BLaER1 treated with 17β-estradiol and CSF1 and Interleukin-3, amounts not matched to agents 10 nM and 100 nM (cell line): ENCODE measurements at regions not wholly inside any gene's neighbourhood (a gene's known extent, or its start where the extent isn't known, plus 50 kb on each side); places are given as distances from the start of the nearest gene placed in this dataset.
A peak's percentile ranks its signal among the peaks of the same experiment; 100 is the strongest.

Experiments
- H3K27ac ChIP-seq, 11 experiments: shearing (Covaris generic); formaldehyde crosslinking; 2 replicates each; pipeline ENCODE4 v1.8.1; 2022
- H3K27me3 ChIP-seq, 11 experiments: shearing (Covaris generic); formaldehyde crosslinking; 2 replicates each; pipeline ENCODE4 v1.8.1; 2022
- H3K36me3 ChIP-seq, 11 experiments: shearing (Covaris generic); formaldehyde crosslinking; 2 replicates each; pipeline ENCODE4 v1.8.1; 2022
- H3K4me1 ChIP-seq, 10 experiments: shearing (Covaris generic); formaldehyde crosslinking; 2 replicates each; pipeline ENCODE4 v1.8.1; 2022
- H3K4me2 ChIP-seq, 11 experiments: shearing (Covaris generic); formaldehyde crosslinking; 2 replicates each; pipeline ENCODE4 v1.8.1; 2022
- H3K4me3 ChIP-seq, 10 experiments: shearing (Covaris generic); formaldehyde crosslinking; 2 replicates each; pipeline ENCODE4 v1.8.1; 2022
- H3K9ac ChIP-seq, 11 experiments: shearing (Covaris generic); formaldehyde crosslinking; 2 replicates each; pipeline ENCODE4 v1.8.1; 2022
- H3K9me3 ChIP-seq, 11 experiments: shearing (Covaris generic); formaldehyde crosslinking; replicated peaks in 1 of 11; 2 replicates each; pipeline ENCODE4 v1.8.1; 2022
- H4K20me1 ChIP-seq, 11 experiments: shearing (Covaris generic); formaldehyde crosslinking; 2 replicates each; pipeline ENCODE4 v1.8.1; 2022
- Cebpa-rat ChIP-seq, 11 experiments: shearing (Covaris generic); IDR thresholded peaks; 2 replicates each; pipeline ENCODE4 v1.8.1; 2022

DNA sequence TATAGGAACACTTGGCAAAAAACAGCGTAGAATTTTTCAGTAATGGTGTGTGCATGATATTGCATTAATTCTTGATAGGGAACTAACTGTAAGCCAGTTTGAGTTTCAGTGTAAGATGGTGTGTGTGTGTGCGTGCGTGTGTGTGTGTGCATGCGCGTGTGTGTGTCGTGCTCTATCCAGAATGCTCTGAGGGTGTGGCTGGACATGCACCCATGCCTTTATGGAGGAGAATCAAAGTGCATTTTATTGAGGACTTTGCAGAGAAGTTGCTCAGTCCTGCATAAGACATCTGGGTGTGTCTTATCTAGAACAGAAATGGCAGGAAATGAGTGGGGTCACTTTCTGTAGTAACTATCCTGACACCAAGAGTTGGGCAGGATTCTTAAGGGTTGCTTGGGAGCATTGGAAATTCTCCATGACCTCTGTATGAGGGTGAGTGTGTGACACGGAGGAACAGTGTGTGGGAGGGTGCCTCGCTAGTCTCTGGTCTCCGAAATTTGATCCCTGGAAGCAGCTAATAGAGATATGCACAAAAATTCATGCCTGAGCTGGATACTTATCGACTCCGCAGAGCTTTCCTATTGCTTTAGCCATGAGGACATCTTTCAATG is 252.2 kb downstream of the TSHZ3 start:
- no peaks in the 10 kb centered on the region for H4K20me1 ChIP-seq
- H3K4me1 ChIP-seq: peaks cover 0 to 29% (median 3%) of the 10 kb centered on the region in 10 experiments; a peak in 10 of 20 replicates
- H3K27me3 ChIP-seq: no peaks in the 10 kb centered on the region
- no peak overlapping the region for H3K4me3 ChIP-seq
- H3K9ac ChIP-seq: no peak overlapping the region
- H3K9me3 ChIP-seq: no peaks in the 10 kb centered on the region
- no peak overlapping the region for H3K4me2 ChIP-seq
- H3K27ac ChIP-seq: no peak overlapping the region
- TF ChIP-seq Cebpa-rat (IDR thresholded peaks at IDR 0.05): no peak
- no peaks in the 10 kb centered on the region for H3K36me3 ChIP-seq

DNA sequence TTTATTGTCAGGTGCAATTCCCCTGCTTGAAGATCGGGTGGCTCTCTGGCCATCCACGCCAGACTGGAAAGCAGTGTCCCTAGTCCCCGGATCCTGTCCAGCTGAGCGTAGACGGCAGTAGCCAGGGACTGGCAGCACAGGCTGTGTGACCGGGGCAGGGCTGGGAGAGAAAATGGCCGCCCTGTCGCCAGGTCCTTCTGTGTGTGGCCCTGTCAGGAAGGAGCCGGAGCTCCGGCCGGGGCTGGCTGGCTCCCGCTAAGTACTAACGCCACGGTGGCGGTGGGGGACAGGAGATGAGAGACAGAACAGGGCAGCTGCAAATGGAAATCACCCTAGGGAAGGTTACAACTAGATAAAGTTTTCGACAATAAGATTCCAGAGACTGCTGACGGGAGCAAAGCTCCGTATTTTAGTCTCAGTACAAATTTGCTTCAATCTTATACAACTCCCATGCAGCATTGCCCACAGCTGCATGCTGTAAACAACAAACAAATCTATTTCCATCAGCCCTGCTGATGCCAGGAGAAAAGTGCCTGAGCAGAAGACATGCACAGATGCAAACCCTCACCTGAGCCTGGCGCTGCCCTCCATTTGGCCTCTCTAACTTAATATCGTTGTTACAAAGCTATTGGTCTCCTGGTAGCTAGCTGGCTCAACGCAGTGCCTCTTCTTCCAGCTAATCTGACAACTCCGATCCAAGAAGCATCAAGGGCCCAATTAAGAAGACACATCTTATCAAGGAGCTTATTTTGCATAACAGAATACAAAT is 253.0 kb downstream of the TSHZ3 start:
- Histone ChIP-seq H3K36me3 (no peaks in the 10 kb centered on the region), H3K4me1 (peaks cover 0 to 29% (median 5%) of the 10 kb centered on the region in 10 experiments; a peak in 9 of 20 replicates)
- TF ChIP-seq Cebpa-rat (IDR thresholded peaks at IDR 0.05): no peak

DNA sequence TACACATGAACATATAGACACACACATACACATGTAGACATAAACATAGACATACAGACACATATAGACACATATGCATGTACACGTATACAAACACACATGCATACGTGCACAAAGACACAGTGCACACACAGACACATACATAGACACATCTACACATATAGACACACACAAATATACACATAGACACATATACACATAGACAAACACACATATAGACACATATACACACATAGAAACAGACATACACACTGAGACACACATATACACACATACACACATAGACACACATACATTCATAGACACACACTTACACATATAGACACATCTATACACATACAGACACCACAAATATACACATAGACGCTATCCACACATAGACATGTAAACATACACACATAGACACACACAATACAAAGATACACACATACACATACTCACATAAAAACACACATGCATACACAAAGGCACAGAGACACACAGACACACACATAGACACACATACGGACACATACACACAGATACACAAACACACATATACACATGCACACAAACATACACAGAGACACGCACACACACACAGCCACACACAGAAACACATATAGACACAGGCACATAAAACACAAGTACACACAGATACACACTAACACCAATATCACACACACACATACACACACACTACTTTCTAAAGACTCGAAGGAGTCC is 254.0 kb downstream of the TSHZ3 start:
- Histone ChIP-seq H3K9ac (no peak overlapping the region), H3K36me3 (no peaks in the 10 kb centered on the region), H4K20me1 (no peaks in the 10 kb centered on the region), H3K4me2 (no peak overlapping the region), H3K27ac (no peak overlapping the region), H3K4me3 (no peak overlapping the region), H3K4me1 (peaks cover 0 to 32% (median 5%) of the 10 kb centered on the region in 10 experiments; a peak in 9 of 20 replicates), H3K9me3 (no peaks in the 10 kb centered on the region), H3K27me3 (no peaks in the 10 kb centered on the region)
- no peak for TF ChIP-seq Cebpa-rat (IDR thresholded peaks at IDR 0.05)

More for the DNA sequence above, 253.0 kb downstream of the TSHZ3 start:
- Histone ChIP-seq H3K27ac (no peak overlapping the region), H3K9ac (no peak overlapping the region), H3K4me2 (no peak overlapping the region), H3K9me3 (no peaks in the 10 kb centered on the region), H4K20me1 (no peaks in the 10 kb centered on the region), H3K27me3 (no peaks in the 10 kb centered on the region), H3K4me3 (no peak overlapping the region)

DNA sequence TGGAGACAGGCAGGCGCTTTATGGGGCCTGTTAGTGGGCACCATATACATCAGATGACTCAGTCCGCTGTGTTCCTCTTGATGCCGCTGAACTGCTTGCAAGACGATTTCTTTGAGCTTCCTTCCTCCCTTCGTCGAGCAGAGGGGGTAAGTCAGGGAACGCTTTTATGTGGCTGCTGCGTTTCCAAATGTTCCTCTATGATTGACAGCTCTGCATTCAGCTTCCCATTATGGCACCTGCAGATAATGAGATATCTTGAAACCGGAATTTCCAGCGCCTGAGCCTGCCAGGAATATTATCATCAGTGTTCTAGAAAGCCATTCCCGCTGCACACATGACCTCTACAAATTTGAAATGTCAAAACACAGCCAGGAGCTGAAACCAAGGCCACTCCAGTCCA is 257.0 kb downstream of the TSHZ3 start:
- no peak overlapping the region for H3K4me3 ChIP-seq
- H3K36me3 ChIP-seq: no peaks in the 10 kb centered on the region
- peak overlapping the region in 4 of 11 experiments; percentile 10 to 67 (median 43); a peak in 6 of 22 replicates for H3K4me2 ChIP-seq
- no peaks in the 10 kb centered on the region for H3K9me3 ChIP-seq
- no peaks in the 10 kb centered on the region for H3K27me3 ChIP-seq
- peaks cover 0 to 41% (median 5%) of the 10 kb centered on the region in 10 experiments; a peak in 10 of 20 replicates for H3K4me1 ChIP-seq
- no peak overlapping the region for H3K9ac ChIP-seq
- no peaks in the 10 kb centered on the region for H4K20me1 ChIP-seq
- no peak overlapping the region for H3K27ac ChIP-seq
- no peak for TF ChIP-seq Cebpa-rat (IDR thresholded peaks at IDR 0.05)

DNA sequence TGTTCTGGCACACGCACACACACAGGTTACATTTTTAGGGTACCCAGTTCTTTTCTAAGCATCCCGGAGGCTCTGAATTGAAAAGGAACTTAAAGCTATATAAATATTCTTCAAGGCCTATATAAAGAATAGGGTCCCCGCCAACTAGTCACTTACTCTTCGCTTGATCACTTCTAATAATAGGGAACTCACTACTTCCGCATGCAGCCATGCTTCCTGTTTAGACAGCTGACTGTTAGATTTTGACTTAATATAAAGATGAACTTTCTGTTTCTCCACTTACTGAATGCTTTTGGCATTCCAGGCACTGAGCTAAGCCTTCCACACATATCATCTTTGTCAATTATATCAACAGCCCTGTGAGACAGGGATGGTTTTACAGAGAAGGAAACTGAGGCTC is 259.6 kb downstream of the TSHZ3 start:
- Histone ChIP-seq H3K36me3 (no peaks in the 10 kb centered on the region), H3K27me3 (no peaks in the 10 kb centered on the region), H3K4me1 (peaks cover 0 to 41% (median 5%) of the 10 kb centered on the region in 10 experiments; a peak in 10 of 20 replicates), H3K9me3 (no peaks in the 10 kb centered on the region), H4K20me1 (no peaks in the 10 kb centered on the region), H3K4me2 (peak overlapping the region in 3 of 11 experiments; percentile 13 to 72 (median 57); a peak in 5 of 22 replicates), H3K4me3 (no peak overlapping the region), H3K9ac (no peak overlapping the region), H3K27ac (no peak overlapping the region; a peak in 1 of 22 replicates)
- no peak for TF ChIP-seq Cebpa-rat (IDR thresholded peaks at IDR 0.05)

DNA sequence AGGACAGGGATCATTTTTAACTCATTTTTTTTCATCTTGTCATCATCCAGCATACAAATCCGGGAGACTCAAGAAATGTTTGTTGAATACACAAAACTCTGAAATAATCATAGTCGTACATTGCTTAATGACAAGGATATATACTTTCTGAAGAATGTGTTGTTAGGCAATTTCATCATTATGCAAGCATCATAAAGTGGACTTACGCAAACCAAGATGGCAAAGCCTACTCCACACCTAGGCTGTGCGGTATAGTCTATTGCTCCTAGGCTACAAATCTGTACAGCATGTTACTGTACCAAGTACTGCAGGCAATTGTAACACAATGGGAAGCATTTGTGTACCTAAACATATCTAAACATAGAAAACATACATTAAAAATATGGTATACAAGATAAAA is 264.1 kb downstream of the TSHZ3 start:
- no peaks in the 10 kb centered on the region for H4K20me1 ChIP-seq
- H3K4me2 ChIP-seq: no peak overlapping the region
- no peak overlapping the region for H3K4me3 ChIP-seq
- peaks cover 0 to 15% (median 0%) of the 10 kb centered on the region in 10 experiments; a peak in 6 of 20 replicates for H3K4me1 ChIP-seq
- no peaks in the 10 kb centered on the region for H3K9me3 ChIP-seq
- no peaks in the 10 kb centered on the region for H3K27me3 ChIP-seq
- no peak for TF ChIP-seq Cebpa-rat (IDR thresholded peaks at IDR 0.05)
- H3K27ac ChIP-seq: no peak overlapping the region
- no peak overlapping the region for H3K9ac ChIP-seq
- H3K36me3 ChIP-seq: no peaks in the 10 kb centered on the region

DNA sequence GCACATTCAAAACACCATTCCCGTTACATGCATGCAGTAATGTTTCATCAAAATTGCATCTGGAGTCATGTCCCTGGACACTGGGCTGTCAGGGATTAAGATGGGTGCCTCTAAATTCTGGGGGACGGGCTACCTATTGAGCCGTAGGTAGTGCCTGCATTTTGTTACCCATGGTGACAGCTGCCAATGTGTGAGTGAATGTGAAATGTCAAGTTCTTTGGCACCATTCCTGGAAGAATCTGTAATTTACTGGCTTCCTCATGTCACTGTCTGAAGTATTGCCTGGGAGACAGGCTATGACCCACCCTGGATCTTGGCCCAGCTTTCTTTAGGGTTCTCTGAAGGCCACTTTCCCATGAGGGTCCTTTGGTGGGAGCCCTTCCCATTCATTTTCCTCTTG is 266.1 kb downstream of the TSHZ3 start:
- Histone ChIP-seq H3K4me3 (no peak overlapping the region), H3K9me3 (no peaks in the 10 kb centered on the region), H3K27ac (no peak overlapping the region), H3K36me3 (no peaks in the 10 kb centered on the region), H3K9ac (no peak overlapping the region), H3K4me2 (no peak overlapping the region), H3K4me1 (no peaks in the 10 kb centered on the region), H3K27me3 (no peaks in the 10 kb centered on the region), H4K20me1 (no peaks in the 10 kb centered on the region)
- no peak for TF ChIP-seq Cebpa-rat (IDR thresholded peaks at IDR 0.05)

DNA sequence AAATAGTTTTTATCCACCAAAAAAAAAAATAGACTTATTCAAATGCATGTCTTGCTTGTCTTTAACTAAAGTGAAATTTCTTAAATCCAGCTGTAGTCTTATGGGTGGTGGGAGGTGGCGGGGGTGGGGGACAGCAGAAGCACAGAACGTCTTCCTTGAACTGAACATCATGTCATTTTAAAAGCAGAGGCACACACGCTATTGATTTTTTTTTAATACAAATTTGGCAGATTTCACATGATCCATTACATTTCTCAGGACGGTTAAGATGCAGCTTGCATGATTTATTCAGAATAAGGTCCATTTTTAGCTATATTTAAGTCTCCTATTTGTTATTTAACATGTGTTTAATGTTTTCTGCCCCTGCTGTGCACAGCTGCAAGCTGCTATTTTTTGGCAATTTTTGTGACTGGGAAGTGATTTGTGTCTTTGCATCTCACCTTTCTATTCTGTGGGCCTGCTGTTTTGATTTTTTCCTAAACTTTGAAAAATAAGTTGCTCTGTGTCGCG is 274.0 kb downstream of the TSHZ3 start:
- no peaks in the 10 kb centered on the region for H3K9me3 ChIP-seq
- no peaks in the 10 kb centered on the region for H3K4me1 ChIP-seq
- H4K20me1 ChIP-seq: no peaks in the 10 kb centered on the region
- no peak overlapping the region for H3K4me3 ChIP-seq
- H3K4me2 ChIP-seq: no peak overlapping the region
- H3K27ac ChIP-seq: no peak overlapping the region
- H3K36me3 ChIP-seq: no peaks in the 10 kb centered on the region
- no peak for TF ChIP-seq Cebpa-rat (IDR thresholded peaks at IDR 0.05)
- H3K9ac ChIP-seq: no peak overlapping the region
- H3K27me3 ChIP-seq: peaks cover 0 to 12% (median 0%) of the 10 kb centered on the region in 11 experiments; a peak in 4 of 22 replicates
